Natural killer cell (primary cell): ENCODE measurements at regions not wholly inside any gene's neighbourhood (a gene's known extent, or its start where the extent isn't known, plus 50 kb on each side); places are given as distances from the start of the nearest gene placed in this dataset.

Source experiments
- ATAC-seq, 3 donors: fragments of 150-1000 bp in 2 of 3; fragments of 200-7000 bp in 1 of 3; cut with Tn5 transposase; 1 replicate in 1 of 3; 2 replicates in 2 of 3; pipeline ENCODE4 v1.10.0; 2021; ENCODE audit warnings: mild to moderate bottlenecking in 2 of 3, moderate library complexity in 2 of 3
- DNase-seq, 2 donors: peaks; one replicate each; pipeline versions ENCODE4 v3.0.0 to v3.0.0-alpha.2; 2013 to 2021; ENCODE audit warnings: mixed read lengths in 1 of 2
- H3K27ac ChIP-seq: one replicate; pipeline ENCODE4 v1.5.1; 2013; ENCODE audit warnings: mild to moderate bottlenecking, low read length
- H3K27me3 ChIP-seq: one replicate; pipeline ENCODE4 v1.6.1; 2013; ENCODE audit warnings: low read length; ENCODE audit not compliant: control insufficient read depth, insufficient read depth
- H3K36me3 ChIP-seq: one replicate; pipeline ENCODE4 v1.6.1; 2013; ENCODE audit warnings: low read length; ENCODE audit not compliant: control insufficient read depth, insufficient read depth
- H3K4me1 ChIP-seq: one replicate; pipeline ENCODE4 v1.6.1; 2013; ENCODE audit warnings: low read length; ENCODE audit not compliant: control insufficient read depth, insufficient read depth
- H3K4me3 ChIP-seq: one replicate; pipeline ENCODE4 v1.5.1; 2013; ENCODE audit warnings: low read length
- H3K9me3 ChIP-seq: one replicate; pipeline ENCODE4 v1.6.1; 2013; ENCODE audit warnings: low read length; ENCODE audit not compliant: control insufficient read depth, insufficient read depth
- H3K27ac Mint-ChIP-seq, 2 donors: one replicate each; pipeline ENCODE4 v1.8.0; 2022; ENCODE audit warnings: mild to moderate bottlenecking in 2 of 2, mixed read lengths in 2 of 2, moderate library complexity in 1 of 2
- H3K27me3 Mint-ChIP-seq, 2 donors: one replicate each; pipeline ENCODE4 v1.8.0; 2022; ENCODE audit warnings: low read depth in 2 of 2, mixed read lengths in 2 of 2
- H3K36me3 Mint-ChIP-seq: one replicate; pipeline ENCODE4 v1.8.0; 2022; ENCODE audit warnings: mixed read lengths
- H3K4me1 Mint-ChIP-seq, 2 donors: one replicate each; pipeline ENCODE4 v1.8.0; 2022; ENCODE audit warnings: mixed read lengths in 2 of 2
- H3K4me3 Mint-ChIP-seq: one replicate; pipeline ENCODE4 v1.8.0; 2022; ENCODE audit warnings: mild to moderate bottlenecking, moderate library complexity, mixed read lengths
- H3K9me3 Mint-ChIP-seq, 2 donors: one replicate each; pipeline ENCODE4 v1.8.0; 2022; ENCODE audit warnings: mixed read lengths in 2 of 2
- CTCF ChIP-seq: fragments of 200-600 bp; IDR thresholded peaks from one replicate; pipeline ENCODE4 v1.8.0; 2022; ENCODE audit warnings: antibody characterized with exemption
- WGBS: methylation state at CpG from one replicate; pipeline ENCODE4 v1.1.7; 2013; ENCODE audit warnings: missing lambda C conversion rate; ENCODE audit not compliant: insufficient coverage; 5-methylcytosine and 5-hydroxymethylcytosine counted together
- intact Hi-C: fragments of 100-400 bp; cut with micrococcal nuclease; formaldehyde crosslinking; loops from one replicate; pipeline ENCODE4 v1.14.2; 2022

- no peaks in the 10 kb centered on the region for H3K27me3 ChIP-seq
- Mint-ChIP-seq H3K36me3 (no peaks in the 10 kb centered on the region), H3K4me1 (no peaks in the 10 kb centered on the region), H3K4me3 (no peak overlapping the region), H3K27me3 (no peaks in the 10 kb centered on the region), H3K9me3 (no peaks in the 10 kb centered on the region), H3K27ac (no peak overlapping the region)
- no peaks in the 10 kb centered on the region for H3K9me3 ChIP-seq
- no peak overlapping the region for H3K27ac ChIP-seq
- WGBS, result 81% methylated on average over 2 of the region's 2 CpGs
- DNase-seq (no peak), ATAC-seq (no peak)
- no peak for TF ChIP-seq CTCF
- no peak overlapping the region for H3K4me3 ChIP-seq
- intact Hi-C loops, result no loop called here
- no peaks in the 10 kb centered on the region for H3K4me1 ChIP-seq
- no peaks in the 10 kb centered on the region for H3K36me3 ChIP-seq
These were observed 304.6 kb upstream of the TBC1D5 start for GRCh38 chr3:18047052-18047451.

GRCh38 chr3:18046131-18046915, 303.9 kb upstream of the TBC1D5 start:
- no peak for DNase-seq
- H3K27ac Mint-ChIP-seq, result no peak overlapping the region
- H3K27me3 Mint-ChIP-seq, result peaks cover 2 to 4% of the 10 kb centered on the region in 2 donors
- Histone ChIP-seq H3K27me3 (no peaks in the 10 kb centered on the region), H3K36me3 (no peaks in the 10 kb centered on the region), H3K9me3 (no peaks in the 10 kb centered on the region), H3K27ac (no peak overlapping the region), H3K4me3 (no peak overlapping the region), H3K4me1 (no peaks in the 10 kb centered on the region)
- no peaks in the 10 kb centered on the region for H3K4me1 Mint-ChIP-seq
- no peak overlapping the region for H3K4me3 Mint-ChIP-seq
- no peak for ATAC-seq
- WGBS, result 79% methylated on average over 3 of the region's 4 CpGs
- intact Hi-C loops, result no loop called here
- no peaks in the 10 kb centered on the region for H3K36me3 Mint-ChIP-seq
- TF ChIP-seq CTCF, result no peak
- no peaks in the 10 kb centered on the region for H3K9me3 Mint-ChIP-seq

- Mint-ChIP-seq H3K36me3 (no peaks in the 10 kb centered on the region), H3K9me3 (peaks cover 2% of the 10 kb centered on the region in 2 donors), H3K27me3 (peaks cover 5 to 7% of the 10 kb centered on the region in 2 donors), H3K4me3 (no peak overlapping the region), H3K4me1 (no peaks in the 10 kb centered on the region), H3K27ac (no peak overlapping the region)
- H3K27ac ChIP-seq, result no peak overlapping the region
- no peaks in the 10 kb centered on the region for H3K4me1 ChIP-seq
- ATAC-seq (no peak), DNase-seq (no peak)
- no peak for TF ChIP-seq CTCF
- H3K36me3 ChIP-seq, result no peaks in the 10 kb centered on the region
- intact Hi-C loops, result no loop called here
- WGBS, result 100% methylated on average over 1 of the region's 2 CpGs
- H3K4me3 ChIP-seq, result no peak overlapping the region
- H3K27me3 ChIP-seq, result no peaks in the 10 kb centered on the region
- no peaks in the 10 kb centered on the region for H3K9me3 ChIP-seq
These were observed 302.8 kb upstream of the TBC1D5 start for GRCh38 chr3:18044971-18045880.
